ENCODE measurements at regions not wholly inside any gene's neighbourhood (a gene's known extent, or its start where the extent isn't known, plus 50 kb on each side); places are given as distances from the start of the nearest gene placed in this dataset.

DNA sequence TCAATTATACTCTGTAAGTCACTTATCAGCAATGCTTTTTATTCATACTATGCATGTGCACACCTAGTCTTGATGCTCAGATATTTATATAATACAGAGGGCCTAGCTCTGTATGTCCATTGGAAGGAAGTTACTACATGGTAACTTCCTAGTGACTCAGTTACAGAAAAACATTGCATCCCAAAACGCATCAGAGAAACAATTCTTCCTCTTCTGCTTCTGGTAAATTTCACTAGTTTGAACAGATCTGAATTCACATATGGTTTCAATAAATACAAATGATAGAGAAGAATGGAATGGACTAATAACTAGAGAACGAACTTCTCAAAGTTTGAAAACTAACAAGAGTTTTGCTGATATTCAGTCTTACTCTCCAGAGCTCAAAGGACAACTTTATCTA is 811.3 kb upstream of the ADGRL2 start (continued):
- no peak for TF ChIP-seq EGR1 (IDR thresholded peaks at IDR 0.05; ENCODE audit: low read depth in 2 of 2)
- no peak for TF ChIP-seq GABPA (IDR thresholded peaks at IDR 0.05 in 1 of 2, conservative IDR thresholded peaks at IDR 0.05 in 1 of 2)
- no peak for TF ChIP-seq NR2F2 (IDR thresholded peaks at IDR 0.05)
- no peak for TF ChIP-seq JUND (IDR thresholded peaks at IDR 0.05)

DNA sequence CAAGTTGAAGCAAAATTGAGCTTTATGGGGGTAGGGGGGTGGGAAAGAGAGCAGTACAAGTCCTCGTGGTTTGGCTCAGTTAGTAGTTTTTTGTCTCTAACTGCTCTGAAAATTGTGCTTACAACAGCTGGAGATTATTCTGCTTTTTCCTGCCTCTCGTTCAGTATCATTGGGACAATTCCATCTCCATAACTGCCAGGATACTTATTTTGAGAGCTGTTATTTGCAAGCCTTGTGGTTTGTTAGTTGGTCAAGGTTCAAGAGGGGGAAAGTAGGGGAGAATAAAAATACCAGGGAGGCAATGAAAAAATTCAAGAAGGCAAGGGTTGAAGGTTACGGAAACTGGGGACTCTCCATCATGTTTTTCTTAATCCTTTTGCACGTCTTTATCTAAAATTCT is 811.8 kb upstream of the ADGRL2 start:
- no peak overlapping the region for H3K27ac ChIP-seq (ENCODE audit: low read depth in 1 of 2, low read length in 2 of 2)
- H3K27me3 ChIP-seq (ENCODE audit: control insufficient read depth in 4 of 4, insufficient read depth in 4 of 4, low read length in 3 of 4): no peaks in the 10 kb centered on the region
- no peak for DNase-seq (ENCODE audit: low spot score)
- WGBS: 65% methylated on average over 4 of the region's 4 CpGs
- no peaks in the 10 kb centered on the region for H3K4me1 ChIP-seq (ENCODE audit: control insufficient read depth in 4 of 4, insufficient read depth in 4 of 4, low read length in 3 of 4)
- H3K9me3 ChIP-seq (ENCODE audit: control insufficient read depth in 4 of 4, low read length in 3 of 4): no peaks in the 10 kb centered on the region
- no peak for TF ChIP-seq HNF4G (IDR thresholded peaks at IDR 0.05)
- no peak for TF ChIP-seq SP1 (IDR thresholded peaks at IDR 0.05)
- TF ChIP-seq GABPA (IDR thresholded peaks at IDR 0.05 in 1 of 2, conservative IDR thresholded peaks at IDR 0.05 in 1 of 2): no peak
- TF ChIP-seq YY1 (IDR thresholded peaks at IDR 0.05): no peak
- TF ChIP-seq NR2F2 (IDR thresholded peaks at IDR 0.05): no peak
- no peak for TF ChIP-seq RXRA (IDR thresholded peaks at IDR 0.05)
- no peak for TF ChIP-seq RAD21 (IDR thresholded peaks at IDR 0.05)
- TF ChIP-seq, protein P1, sequence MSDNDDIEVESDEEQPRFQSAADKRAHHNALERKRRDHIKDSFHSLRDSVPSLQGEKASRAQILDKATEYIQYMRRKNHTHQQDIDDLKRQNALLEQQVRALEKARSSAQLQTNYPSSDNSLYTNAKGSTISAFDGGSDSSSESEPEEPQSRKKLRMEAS (IDR thresholded peaks at IDR 0.05): no peak
- no peak for TF ChIP-seq JUND (IDR thresholded peaks at IDR 0.05)
- TF ChIP-seq, protein P2, sequence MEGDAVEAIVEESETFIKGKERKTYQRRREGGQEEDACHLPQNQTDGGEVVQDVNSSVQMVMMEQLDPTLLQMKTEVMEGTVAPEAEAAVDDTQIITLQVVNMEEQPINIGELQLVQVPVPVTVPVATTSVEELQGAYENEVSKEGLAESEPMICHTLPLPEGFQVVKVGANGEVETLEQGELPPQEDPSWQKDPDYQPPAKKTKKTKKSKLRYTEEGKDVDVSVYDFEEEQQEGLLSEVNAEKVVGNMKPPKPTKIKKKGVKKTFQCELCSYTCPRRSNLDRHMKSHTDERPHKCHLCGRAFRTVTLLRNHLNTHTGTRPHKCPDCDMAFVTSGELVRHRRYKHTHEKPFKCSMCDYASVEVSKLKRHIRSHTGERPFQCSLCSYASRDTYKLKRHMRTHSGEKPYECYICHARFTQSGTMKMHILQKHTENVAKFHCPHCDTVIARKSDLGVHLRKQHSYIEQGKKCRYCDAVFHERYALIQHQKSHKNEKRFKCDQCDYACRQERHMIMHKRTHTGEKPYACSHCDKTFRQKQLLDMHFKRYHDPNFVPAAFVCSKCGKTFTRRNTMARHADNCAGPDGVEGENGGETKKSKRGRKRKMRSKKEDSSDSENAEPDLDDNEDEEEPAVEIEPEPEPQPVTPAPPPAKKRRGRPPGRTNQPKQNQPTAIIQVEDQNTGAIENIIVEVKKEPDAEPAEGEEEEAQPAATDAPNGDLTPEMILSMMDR (IDR thresholded peaks at IDR 0.05; ENCODE audit: low read depth, low read length, missing input control): no peak
- no peak for TF ChIP-seq FOXA1 (IDR thresholded peaks at IDR 0.05)
- no peak for TF ChIP-seq EGR1 (IDR thresholded peaks at IDR 0.05; ENCODE audit: low read depth in 2 of 2)
- TF ChIP-seq, protein P3, sequence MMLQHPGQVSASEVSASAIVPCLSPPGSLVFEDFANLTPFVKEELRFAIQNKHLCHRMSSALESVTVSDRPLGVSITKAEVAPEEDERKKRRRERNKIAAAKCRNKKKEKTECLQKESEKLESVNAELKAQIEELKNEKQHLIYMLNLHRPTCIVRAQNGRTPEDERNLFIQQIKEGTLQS (IDR thresholded peaks at IDR 0.05): no peak
- TF ChIP-seq, protein P4, sequence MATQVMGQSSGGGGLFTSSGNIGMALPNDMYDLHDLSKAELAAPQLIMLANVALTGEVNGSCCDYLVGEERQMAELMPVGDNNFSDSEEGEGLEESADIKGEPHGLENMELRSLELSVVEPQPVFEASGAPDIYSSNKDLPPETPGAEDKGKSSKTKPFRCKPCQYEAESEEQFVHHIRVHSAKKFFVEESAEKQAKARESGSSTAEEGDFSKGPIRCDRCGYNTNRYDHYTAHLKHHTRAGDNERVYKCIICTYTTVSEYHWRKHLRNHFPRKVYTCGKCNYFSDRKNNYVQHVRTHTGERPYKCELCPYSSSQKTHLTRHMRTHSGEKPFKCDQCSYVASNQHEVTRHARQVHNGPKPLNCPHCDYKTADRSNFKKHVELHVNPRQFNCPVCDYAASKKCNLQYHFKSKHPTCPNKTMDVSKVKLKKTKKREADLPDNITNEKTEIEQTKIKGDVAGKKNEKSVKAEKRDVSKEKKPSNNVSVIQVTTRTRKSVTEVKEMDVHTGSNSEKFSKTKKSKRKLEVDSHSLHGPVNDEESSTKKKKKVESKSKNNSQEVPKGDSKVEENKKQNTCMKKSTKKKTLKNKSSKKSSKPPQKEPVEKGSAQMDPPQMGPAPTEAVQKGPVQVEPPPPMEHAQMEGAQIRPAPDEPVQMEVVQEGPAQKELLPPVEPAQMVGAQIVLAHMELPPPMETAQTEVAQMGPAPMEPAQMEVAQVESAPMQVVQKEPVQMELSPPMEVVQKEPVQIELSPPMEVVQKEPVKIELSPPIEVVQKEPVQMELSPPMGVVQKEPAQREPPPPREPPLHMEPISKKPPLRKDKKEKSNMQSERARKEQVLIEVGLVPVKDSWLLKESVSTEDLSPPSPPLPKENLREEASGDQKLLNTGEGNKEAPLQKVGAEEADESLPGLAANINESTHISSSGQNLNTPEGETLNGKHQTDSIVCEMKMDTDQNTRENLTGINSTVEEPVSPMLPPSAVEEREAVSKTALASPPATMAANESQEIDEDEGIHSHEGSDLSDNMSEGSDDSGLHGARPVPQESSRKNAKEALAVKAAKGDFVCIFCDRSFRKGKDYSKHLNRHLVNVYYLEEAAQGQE (IDR thresholded peaks at IDR 0.05): no peak
- no peak for TF ChIP-seq FOXA2 (IDR thresholded peaks at IDR 0.05)
- TF ChIP-seq TAF1 (conservative IDR thresholded peaks at IDR 0.05): no peak
- no peak for TF ChIP-seq HNF4A (conservative IDR thresholded peaks at IDR 0.05)
- TF ChIP-seq, protein P5, sequence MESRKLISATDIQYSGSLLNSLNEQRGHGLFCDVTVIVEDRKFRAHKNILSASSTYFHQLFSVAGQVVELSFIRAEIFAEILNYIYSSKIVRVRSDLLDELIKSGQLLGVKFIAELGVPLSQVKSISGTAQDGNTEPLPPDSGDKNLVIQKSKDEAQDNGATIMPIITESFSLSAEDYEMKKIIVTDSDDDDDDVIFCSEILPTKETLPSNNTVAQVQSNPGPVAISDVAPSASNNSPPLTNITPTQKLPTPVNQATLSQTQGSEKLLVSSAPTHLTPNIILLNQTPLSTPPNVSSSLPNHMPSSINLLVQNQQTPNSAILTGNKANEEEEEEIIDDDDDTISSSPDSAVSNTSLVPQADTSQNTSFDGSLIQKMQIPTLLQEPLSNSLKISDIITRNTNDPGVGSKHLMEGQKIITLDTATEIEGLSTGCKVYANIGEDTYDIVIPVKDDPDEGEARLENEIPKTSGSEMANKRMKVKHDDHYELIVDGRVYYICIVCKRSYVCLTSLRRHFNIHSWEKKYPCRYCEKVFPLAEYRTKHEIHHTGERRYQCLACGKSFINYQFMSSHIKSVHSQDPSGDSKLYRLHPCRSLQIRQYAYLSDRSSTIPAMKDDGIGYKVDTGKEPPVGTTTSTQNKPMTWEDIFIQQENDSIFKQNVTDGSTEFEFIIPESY (IDR thresholded peaks at IDR 0.05): no peak
- no peak overlapping the region for H3K9ac ChIP-seq (ENCODE audit: low read depth in 1 of 2, low read length in 2 of 2)
- no peak overlapping the region for H3K4me3 ChIP-seq (ENCODE audit: low read depth in 1 of 3, low read length in 3 of 3)
- H3K36me3 ChIP-seq (ENCODE audit: control insufficient read depth in 4 of 4, insufficient read depth in 3 of 4, low read depth in 1 of 4, low read length in 3 of 4): no peaks in the 10 kb centered on the region

Measured in liver (tissue), 8 donors.